K562 (cell line): ENCODE measurements at regions not wholly inside any gene's neighbourhood (a gene's known extent, or its start where the extent isn't known, plus 50 kb on each side); places are given as distances from the start of the nearest gene placed in this dataset.

Experiments
- ETS2 ChIP-seq: IDR thresholded peaks from 2 replicates; pipeline ENCODE4 v1.6.1; 2016; ENCODE audit warnings: borderline replicate concordance, missing genetic modification characterization, mild to moderate bottlenecking, moderate library complexity, missing compliant biosample characterization; ENCODE audit not compliant: poor library complexity, severe bottlenecking
- EZH2 ChIP-seq: IDR thresholded peaks from 2 replicates; pipeline ENCODE4 v1.6.1; 2012; ENCODE audit warnings: low read depth, mild to moderate bottlenecking, inconsistent platforms, low read length, borderline replicate concordance
- FOXJ3 ChIP-seq: sonication (generic); formaldehyde crosslinking; IDR thresholded peaks from 2 replicates; pipeline ENCODE4 v1.4.0; 2020; ENCODE audit warnings: mild to moderate bottlenecking, missing genetic modification reagents
- MYC ChIP-seq, 2 experiments: fragments of 250-450 bp in 1 of 2; sonication (Bioruptor Pico) in 1 of 2; IDR thresholded peaks; 2 replicates each; pipeline versions ENCODE4 v1.5.1 to v1.6.1; 2012 to 2021; ENCODE audit warnings: low read depth in 2 of 2, borderline replicate concordance in 1 of 2, improper control_type of control experiment in 1 of 2, low read length in 1 of 2, mild to moderate bottlenecking in 1 of 2, moderate library complexity in 1 of 2
- SAP30 ChIP-seq: fragments of 200-600 bp; sonication (generic); IDR thresholded peaks from 2 replicates; pipeline ENCODE4 v1.6.1; 2012; ENCODE audit warnings: borderline replicate concordance, low read depth, mild to moderate bottlenecking, moderate library complexity, low read length, control low read depth, inconsistent platforms; ENCODE audit not compliant: insufficient read depth, poor library complexity, severe bottlenecking
- SRSF3 ChIP-seq: fragments of 200-400 bp; formaldehyde crosslinking; IDR thresholded peaks from 2 replicates; pipeline ENCODE4 v1.6.1; 2016; ENCODE audit warnings: mild to moderate bottlenecking, low read length, moderate library complexity; ENCODE audit not compliant: insufficient read depth
- TAF7 ChIP-seq: fragments of 450-650 bp; IDR thresholded peaks from 2 replicates; pipeline ENCODE4 v1.6.1; 2016; ENCODE audit warnings: missing genetic modification characterization, missing compliant biosample characterization
- YY1 ChIP-seq, 3 experiments: IDR thresholded peaks; 2 replicates each; pipeline ENCODE4 v1.6.1; 2011; ENCODE audit warnings: low read length in 2 of 3, mild to moderate bottlenecking in 2 of 3, moderate library complexity in 2 of 3, borderline replicate concordance in 1 of 3, control low read depth in 1 of 3, low read depth in 1 of 3; ENCODE audit not compliant: insufficient read depth in 3 of 3, insufficient replicate concordance in 2 of 3, control insufficient read depth in 1 of 3, insufficient read length in 1 of 3; ENCODE audit errors: extremely low read depth in 1 of 3
- ZNF282 ChIP-seq: sonication (generic); formaldehyde crosslinking; IDR thresholded peaks from 2 replicates; pipeline ENCODE4 v1.8.1; 2023; ENCODE audit warnings: missing genetic modification reagents
- ZNF764 ChIP-seq: fragments of 250-450 bp; sonication (Bioruptor Pico); IDR thresholded peaks from 2 replicates; pipeline ENCODE4 v1.4.0; 2020; ENCODE audit warnings: low read depth, mild to moderate bottlenecking, moderate library complexity
- TF ChIP-seq, protein P1 (sequence below): fragments of 250-450 bp; sonication (Bioruptor Pico); IDR thresholded peaks from 2 replicates; pipeline ENCODE4 v1.5.0; 2022; ENCODE audit warnings: mild to moderate bottlenecking
- TF ChIP-seq, protein P2 (sequence below): sonication (generic); formaldehyde crosslinking; IDR thresholded peaks from 2 replicates; pipeline ENCODE4 v1.8.1; 2023; ENCODE audit warnings: mild to moderate bottlenecking, missing genetic modification reagents
- TF ChIP-seq, protein P3 (sequence below), 2 experiments: IDR thresholded peaks; 2 replicates each; pipeline ENCODE4 v1.6.1; 2011; ENCODE audit warnings: borderline replicate concordance in 1 of 2, control low read depth in 1 of 2, low read depth in 1 of 2, low read length in 1 of 2, mild to moderate bottlenecking in 1 of 2, mixed read lengths in 1 of 2, moderate library complexity in 1 of 2; ENCODE audit not compliant: insufficient read depth in 1 of 2, insufficient read length in 1 of 2, poor library complexity in 1 of 2, severe bottlenecking in 1 of 2; ENCODE audit errors: extremely low read depth in 1 of 2

DNA sequence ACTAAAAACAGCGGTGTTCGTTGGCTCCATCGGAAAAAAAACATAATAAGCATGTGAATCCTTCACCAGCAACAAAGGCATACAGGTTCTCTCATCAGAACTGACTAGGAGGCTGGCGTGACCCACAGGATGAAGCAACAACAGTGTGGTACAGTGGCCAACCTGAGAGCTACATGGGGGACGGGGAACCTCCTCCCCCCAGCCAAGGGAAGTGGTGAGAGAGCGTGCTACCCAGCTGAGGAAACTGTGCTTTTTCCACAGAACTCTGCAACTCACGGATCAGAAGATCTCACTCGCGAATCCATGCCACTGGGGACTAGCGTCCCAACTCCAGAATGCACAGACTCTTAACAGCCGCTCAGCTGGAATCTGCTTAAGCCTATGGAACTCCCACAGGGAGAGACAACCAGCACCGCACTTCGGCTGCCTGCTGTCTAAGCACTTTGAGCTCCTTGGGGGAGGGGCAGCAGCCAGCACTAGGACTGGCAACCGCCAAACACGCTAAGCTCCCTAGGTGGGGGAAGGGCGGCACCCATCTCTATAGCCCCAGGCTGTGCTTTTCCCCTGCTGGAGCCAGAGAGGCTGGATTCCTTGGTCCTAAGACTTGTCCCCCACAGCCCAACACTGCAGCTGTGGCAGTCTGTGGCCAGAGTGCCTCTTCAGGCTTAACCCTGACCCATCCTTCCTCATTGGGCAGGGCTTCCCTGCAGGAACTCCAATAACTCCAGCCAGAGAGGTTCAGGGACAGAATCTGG lies 538.3 kb upstream of the BTBD3 start:
- TF ChIP-seq YY1 (IDR thresholded peaks at IDR 0.05; ENCODE audit: borderline replicate concordance in 1 of 3, control insufficient read depth in 1 of 3, extremely low read depth in 1 of 3, insufficient read depth in 3 of 3, insufficient read length in 1 of 3, insufficient replicate concordance in 2 of 3, low read depth in 1 of 3, low read length in 2 of 3) (no peak), MYC (IDR thresholded peaks at IDR 0.05; ENCODE audit: low read depth, low read length) (no peak), MYC (CRISPR knock-in tag; IDR thresholded peaks at IDR 0.05; ENCODE audit: borderline replicate concordance, low read depth) (no peak), SRSF3 (no peak), ETS2 (tag) (no peak), ZNF764 (CRISPR knock-in tag) (no peak), TAF7 (tag) (no peak), EZH2 (no peak), ZNF282 (CRISPR knock-in tag) (no peak), FOXJ3 (CRISPR knock-in tag) (no peak), SAP30 (no peak)
- TF ChIP-seq, protein P1, sequence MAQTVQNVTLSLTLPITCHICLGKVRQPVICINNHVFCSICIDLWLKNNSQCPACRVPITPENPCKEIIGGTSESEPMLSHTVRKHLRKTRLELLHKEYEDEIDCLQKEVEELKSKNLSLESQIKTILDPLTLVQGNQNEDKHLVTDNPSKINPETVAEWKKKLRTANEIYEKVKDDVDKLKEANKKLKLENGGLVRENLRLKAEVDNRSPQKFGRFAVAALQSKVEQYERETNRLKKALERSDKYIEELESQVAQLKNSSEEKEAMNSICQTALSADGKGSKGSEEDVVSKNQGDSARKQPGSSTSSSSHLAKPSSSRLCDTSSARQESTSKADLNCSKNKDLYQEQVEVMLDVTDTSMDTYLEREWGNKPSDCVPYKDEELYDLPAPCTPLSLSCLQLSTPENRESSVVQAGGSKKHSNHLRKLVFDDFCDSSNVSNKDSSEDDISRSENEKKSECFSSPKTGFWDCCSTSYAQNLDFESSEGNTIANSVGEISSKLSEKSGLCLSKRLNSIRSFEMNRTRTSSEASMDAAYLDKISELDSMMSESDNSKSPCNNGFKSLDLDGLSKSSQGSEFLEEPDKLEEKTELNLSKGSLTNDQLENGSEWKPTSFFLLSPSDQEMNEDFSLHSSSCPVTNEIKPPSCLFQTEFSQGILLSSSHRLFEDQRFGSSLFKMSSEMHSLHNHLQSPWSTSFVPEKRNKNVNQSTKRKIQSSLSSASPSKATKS (CRISPR knock-in tag): no peak
- TF ChIP-seq, protein P2, sequence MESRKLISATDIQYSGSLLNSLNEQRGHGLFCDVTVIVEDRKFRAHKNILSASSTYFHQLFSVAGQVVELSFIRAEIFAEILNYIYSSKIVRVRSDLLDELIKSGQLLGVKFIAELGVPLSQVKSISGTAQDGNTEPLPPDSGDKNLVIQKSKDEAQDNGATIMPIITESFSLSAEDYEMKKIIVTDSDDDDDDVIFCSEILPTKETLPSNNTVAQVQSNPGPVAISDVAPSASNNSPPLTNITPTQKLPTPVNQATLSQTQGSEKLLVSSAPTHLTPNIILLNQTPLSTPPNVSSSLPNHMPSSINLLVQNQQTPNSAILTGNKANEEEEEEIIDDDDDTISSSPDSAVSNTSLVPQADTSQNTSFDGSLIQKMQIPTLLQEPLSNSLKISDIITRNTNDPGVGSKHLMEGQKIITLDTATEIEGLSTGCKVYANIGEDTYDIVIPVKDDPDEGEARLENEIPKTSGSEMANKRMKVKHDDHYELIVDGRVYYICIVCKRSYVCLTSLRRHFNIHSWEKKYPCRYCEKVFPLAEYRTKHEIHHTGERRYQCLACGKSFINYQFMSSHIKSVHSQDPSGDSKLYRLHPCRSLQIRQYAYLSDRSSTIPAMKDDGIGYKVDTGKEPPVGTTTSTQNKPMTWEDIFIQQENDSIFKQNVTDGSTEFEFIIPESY (CRISPR knock-in tag): no peak
- TF ChIP-seq, protein P3, sequence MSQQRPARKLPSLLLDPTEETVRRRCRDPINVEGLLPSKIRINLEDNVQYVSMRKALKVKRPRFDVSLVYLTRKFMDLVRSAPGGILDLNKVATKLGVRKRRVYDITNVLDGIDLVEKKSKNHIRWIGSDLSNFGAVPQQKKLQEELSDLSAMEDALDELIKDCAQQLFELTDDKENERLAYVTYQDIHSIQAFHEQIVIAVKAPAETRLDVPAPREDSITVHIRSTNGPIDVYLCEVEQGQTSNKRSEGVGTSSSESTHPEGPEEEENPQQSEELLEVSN (IDR thresholded peaks at IDR 0.05; ENCODE audit: borderline replicate concordance in 1 of 2, extremely low read depth in 1 of 2, insufficient read depth in 1 of 2, insufficient read length in 1 of 2, low read depth in 1 of 2, low read length in 1 of 2, poor library complexity in 1 of 2, severe bottlenecking in 1 of 2): no peak
